GM21528 (cell line): ENCODE measurements at regions not wholly inside any gene's neighbourhood (a gene's known extent, or its start where the extent isn't known, plus 50 kb on each side); places are given as distances from the start of the nearest gene placed in this dataset.
"Not testable (repeated sequence)": the region's sequence is repeated elsewhere in the genome, so short reads cannot be mapped to it uniquely, and the experiment has no call there.

ENCODE experiments used
- ATAC-seq: cut with Tn5 transposase; IDR thresholded peaks from one replicate; pipeline ENCODE4 v1.9.1; 2021; ENCODE audit warnings: mild to moderate bottlenecking, moderate library complexity; ENCODE audit not compliant: unreplicated experiment, low FRiP score

DNA sequence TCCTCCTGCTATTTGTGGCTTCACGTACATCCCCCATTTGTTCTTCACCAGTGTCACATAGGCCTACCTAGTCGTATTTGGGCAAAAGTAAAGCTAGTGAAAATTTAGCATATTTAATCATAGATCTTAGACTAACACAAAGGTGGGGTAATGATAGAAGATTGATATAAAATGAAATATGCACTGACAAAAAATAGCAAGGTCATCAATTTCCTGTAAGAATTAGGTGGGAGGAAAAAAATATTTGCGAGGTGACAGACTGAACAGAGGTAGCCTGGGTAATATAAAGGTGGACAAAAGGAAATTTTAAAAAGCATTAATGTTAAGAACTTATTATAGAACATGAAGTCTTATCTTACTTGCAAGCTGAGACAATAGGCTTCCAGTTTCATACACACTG, 239.9 kb downstream of the PCDH10 start:
- ATAC-seq: no peak

DNA sequence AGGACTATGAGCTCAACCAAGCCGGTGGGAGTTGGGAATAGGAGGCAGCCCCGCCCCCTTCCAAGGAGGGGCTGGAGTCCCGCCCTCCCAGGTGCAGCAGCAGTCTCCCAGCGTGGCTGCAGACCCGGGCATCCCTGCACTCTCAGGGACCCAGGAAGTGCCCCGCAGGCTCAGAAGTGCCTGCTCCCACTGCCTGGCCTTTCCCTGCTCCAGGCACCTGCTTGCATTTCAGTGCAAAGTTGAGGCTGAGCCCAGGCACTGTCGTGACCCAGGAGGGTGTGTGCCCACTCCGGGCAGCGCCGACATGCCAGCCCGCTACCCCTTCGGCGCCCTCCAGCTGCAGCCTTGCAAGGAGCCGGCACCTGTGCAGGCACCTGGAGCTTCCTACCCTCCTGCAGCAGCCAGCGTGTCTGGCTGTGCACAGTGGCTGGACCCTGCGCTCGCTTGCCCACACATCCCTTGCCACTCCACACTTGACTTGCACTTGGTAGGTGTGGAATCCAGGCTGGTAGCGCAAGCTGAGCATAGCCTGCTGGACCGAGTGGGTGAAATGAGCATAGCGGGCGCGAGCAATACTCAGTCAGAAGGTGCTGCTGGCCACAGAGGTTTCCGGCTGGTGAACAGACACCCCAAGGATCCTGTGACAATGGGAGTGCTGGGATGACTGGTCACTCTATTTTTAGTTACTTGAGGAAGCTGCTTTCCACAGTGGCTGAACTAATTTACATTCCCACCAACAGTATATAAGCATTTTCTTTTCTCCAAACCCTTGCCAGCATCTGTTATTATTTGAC, 236.3 kb downstream of the PCDH10 start:
- no peak for ATAC-seq

DNA sequence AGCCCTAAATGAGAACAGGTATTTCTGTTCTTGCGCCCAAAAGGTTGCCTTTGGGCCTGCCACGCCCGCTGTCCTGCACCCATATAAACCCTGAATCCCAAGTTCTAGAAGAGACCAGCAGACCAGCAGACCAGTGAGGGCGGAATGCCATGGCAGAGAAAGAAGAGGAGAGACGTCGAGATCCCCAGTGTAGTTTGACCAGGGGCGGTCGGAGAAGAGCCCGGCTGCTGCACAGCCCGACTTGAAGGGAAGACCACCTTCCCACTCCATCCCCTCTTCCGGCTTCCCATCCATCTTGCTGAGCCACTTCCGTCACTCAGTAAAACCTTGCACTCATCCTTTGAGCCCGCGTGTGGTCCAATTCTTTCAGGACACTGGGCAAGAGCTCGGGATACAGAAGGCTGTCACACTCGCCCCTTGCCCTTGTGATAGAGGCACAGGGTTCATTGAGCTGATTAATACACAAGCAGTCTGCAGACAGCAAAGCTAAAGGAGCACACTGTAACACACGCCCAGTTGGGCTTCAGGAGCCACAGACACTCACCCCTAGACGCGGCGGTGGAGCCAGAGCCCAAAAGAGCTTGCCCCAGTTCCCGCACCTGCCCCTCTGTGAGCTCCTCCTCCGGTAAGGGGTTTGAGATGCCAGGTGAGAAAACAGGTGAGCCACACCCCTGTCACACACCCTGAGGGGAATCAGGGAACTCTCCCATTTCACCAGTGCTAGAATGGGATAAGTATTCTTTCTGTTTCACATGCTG, 230.8 kb downstream of the PCDH10 start:
- ATAC-seq: no peak

DNA sequence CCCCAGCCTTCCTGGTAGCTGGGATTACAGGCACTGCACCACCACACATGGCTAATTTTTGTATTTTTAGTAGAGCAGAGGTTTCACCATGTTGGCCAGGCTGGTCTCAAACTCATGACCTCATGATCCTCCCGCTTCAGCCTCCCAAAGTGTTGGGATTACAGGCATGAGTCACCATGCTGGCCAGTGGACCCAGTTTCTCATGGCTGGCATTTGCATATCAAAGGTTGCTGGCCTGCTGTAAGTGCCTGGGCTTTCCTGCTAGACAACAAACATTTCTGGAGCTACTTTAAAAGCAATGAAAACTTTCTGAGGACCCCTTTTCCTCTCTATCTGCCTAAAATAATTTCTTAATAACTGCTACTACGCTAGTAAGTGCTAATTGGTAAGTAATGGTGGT, 228.2 kb downstream of the PCDH10 start:
- no peak for ATAC-seq

DNA sequence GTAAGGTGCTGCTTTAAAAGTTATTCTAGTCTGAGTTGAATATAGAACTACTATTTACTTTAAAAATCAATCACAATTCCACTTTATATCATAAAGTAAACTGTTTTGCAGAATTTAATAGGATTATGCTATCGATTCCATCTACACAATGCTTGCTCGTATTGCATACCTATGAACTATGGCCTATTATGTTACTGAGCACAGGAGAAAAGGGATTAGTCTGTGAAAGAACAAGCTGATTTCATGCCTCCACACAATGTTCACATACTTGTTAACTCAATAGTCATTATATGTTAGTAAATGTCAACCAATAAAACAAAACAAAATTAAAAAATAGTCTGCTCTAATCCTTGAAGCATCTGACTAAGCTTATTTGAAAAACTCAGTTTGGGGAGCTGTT, 223.6 kb downstream of the PCDH10 start:
- no peak for ATAC-seq

DNA sequence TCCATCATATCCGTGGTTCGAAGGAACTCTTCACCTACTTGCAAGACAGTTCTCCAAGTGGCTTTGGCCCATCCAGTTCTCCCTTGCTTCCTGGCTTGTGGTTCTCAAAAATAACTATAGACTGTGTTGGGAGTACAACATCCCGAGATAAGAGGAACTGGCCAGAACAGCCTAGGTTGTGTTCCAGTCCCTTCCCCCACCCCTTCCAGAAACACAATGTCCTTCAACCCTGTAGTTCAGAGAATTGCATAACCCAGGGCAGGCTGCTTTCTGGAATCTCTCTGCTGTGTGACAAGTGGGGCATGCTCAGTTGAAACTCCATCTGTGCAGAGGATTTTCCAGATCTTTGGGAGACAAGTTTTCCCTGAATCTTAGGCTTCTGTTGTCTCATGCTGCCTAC, 206.5 kb downstream of the PCDH10 start:
- no peak for ATAC-seq

DNA sequence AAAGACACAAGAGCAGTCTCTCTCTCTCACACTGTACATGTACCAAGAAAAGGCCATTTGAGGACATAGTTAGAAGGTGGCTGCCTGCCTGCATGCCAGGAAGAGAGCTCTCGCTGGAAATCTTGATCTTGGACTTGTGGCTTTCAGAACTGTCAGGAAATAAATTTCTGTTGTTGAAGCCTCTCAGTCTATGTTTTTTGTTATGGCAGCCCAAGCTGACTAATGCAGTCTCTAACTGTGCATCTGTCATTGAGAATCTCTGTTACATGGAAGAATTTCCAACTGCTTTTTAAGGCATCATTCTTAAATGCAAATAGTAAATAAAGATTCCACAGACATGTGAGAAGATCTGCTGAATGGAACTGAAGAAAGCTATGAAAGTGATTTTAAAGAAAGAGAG, 198.3 kb downstream of the PCDH10 start:
- no peak for ATAC-seq

DNA sequence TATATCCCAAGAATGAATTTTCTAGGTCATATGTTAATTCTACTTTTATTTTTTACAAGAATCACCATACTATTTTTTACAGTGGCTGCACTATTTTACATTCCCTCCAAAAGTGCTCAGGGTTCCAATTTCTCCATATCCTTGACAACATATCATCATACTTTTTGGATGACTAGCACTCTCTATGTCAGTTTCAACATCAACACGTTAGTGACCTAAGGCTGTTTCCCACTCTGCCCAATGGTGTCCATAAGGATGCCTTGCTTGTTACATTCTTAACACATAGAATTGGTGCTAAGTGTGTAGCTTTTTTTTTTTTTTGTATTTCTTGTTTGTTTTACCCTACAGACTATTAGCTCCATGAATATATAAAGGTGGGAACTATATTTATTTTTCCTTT, 175.4 kb downstream of the PCDH10 start:
- no peak for ATAC-seq

DNA sequence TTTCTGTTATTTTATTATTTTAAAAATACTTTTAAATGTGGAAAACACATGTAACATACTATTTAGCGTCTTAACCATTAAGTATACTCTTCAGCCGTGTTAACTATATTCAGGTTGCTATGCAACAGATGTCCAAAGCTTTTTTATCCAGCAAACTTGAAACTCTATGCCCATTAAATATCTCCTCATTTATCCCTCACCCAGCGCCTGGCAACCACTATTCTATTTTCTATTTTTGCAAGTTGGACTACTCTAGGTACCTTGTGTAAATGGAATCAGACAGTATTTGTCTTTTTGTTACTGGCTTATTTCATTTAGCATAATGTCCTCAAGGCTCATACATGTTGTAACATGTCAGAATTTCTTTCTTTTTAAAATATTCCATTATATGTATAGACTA, 174.6 kb downstream of the PCDH10 start:
- no peak for ATAC-seq

DNA sequence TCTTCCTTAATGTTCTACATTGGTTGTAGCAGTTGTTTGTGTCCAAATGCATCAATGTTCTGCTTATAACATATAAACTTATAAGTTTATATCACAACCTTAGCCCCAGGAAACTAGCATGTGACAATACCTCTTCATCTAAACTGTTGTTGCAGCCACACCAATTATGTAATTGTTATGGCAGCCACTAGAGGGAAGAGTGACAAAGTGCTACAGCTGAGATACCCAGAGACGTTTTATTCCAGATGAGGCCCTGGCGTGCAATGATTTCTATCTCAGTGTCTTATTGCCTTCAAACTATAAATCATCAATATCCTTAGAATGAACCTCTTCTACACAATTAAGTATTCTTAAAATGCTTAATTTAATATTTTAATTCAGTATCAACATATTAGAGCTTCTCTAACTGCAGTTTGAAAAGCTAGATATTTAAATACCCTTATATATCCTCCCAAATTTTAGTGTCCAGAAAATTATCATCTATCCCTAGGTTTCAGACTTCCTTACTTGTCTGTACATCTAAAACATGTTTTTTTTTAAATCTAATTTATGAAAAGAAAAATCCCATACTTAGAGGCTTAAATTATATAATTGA, 171.6 kb downstream of the PCDH10 start:
- ATAC-seq: peak; percentile 68

DNA sequence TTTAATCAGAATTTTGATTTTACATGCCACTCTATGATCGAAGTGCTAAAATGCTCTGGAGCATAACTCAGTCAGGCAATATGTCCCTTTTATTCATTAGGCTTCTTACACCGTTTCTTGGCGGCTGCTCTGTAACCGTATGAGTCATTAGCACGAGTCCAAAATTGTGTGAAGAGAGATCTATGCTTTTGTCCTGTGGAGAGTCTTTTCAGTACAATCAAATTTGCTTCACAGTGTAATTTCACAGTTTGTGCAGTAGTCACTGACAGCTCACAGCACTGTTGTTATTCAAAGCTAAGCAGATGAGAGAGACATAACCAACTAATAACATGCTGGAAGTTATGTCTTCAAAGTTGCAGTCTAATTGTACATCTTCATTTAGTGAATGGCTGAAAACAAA, 167.8 kb downstream of the PCDH10 start:
- ATAC-seq: no peak

DNA sequence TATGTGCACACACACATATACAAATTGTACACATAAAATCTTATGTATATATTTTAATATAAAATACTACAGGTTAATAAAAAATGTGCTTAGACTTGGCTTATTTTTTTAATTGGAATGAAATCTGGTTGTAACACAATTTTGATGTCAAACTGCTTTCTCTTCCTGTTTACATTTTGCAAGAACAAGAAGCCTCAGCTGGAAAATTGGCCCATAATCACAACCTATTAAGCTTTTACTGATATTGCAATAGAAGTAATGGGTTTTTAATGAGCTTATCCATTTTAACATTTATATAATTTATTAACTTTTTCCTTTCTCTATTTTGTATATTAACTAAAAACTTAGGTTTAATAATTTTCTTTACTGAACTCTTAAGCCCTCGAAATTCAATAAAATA, 165.9 kb downstream of the PCDH10 start:
- ATAC-seq: no peak

DNA sequence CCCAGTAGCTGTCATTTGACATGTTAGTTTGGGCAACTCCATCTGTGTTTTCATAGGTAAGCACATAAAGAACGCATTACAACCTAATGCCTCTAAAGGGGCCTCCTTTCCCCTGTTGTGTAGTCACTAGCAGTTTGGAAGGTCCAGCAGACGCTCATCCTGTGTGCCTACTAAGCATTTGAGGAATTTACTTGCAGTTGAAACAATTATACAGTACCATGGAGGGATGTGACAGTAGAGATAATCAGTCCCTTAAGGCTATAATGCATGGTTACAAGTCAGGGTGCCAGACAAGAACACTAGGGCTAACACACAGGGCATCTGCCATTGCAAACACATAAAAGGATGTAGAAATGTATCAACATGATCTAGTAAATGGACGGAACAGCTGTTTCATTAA, 138.3 kb downstream of the PCDH10 start:
- ATAC-seq: no peak

DNA sequence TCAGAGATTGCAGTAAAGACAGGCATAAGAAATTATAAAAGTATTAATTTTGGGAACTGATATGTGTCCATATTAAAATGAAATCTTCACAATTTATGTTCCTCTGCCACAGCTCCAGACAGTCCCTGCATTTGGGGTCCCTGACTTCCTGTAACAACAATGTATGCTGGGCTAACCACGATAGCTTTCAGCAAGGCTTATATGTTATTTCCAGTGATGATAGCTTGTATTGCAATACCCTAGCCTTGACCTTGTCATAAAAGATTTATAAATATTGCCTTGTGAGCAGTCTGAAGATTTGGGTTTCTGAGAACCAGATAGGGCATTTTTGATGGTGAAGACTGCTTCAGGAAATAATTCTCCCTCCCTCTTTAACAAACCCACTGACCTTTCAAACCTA, 129.5 kb downstream of the PCDH10 start:
- ATAC-seq: no peak

DNA sequence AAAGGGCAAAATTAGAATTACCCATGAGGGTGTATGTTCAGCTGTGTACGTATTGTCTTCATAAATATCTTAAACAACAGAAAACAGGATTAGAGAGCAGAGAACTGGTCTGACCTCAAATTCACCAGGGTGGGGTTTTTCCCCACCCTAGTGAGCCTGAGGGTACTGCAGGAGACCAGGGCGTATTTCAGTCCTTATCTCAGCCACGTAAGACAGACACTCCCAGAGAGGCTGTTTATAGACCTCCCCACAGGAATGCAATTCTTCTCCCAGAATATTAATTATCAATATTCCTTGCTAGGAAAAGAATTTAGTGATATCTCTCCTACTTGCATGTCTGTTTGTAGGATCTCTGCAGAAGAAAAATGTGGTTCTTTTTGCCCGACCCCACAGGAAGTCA, 128.8 kb downstream of the PCDH10 start:
- ATAC-seq: not testable (repeated sequence)

DNA sequence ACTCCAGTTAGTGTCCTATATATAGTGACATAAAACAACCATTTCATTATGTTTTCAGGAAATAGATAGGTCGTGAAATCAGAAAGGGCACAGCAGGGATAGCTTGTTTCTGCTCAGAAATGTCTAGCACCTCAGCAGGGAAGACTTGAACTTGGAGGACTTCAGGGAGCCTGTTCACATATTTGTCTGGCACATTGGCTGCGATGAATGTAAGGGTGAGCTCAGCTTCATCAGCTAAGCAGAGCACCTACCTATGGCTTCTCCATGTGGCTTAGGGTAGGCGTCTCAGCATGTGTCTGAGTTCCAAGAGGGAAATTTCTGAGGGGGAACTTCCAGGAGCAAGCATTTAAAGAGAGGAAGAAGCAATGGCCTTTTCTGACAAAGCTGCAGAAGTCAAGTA, 126.2 kb downstream of the PCDH10 start:
- ATAC-seq: no peak

DNA sequence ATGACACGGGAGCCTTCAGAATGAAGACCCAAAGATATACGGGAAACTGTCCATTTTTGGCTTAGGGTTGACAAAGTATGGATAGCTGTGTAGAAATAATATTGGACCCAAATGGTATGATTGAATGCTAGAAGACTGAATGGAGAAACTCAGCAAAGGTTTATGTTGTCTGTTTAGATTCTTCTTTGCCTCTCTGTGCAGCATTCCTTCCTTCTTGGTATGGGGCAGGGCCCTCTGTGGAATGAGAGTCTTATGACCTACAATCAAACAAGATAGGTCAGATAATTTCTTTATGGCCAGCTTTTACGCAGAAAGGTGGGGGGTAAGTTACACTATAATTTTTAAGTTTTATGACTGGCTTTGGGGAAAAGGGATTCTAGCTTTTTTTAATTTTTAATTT, 124.3 kb downstream of the PCDH10 start:
- ATAC-seq: no peak

DNA sequence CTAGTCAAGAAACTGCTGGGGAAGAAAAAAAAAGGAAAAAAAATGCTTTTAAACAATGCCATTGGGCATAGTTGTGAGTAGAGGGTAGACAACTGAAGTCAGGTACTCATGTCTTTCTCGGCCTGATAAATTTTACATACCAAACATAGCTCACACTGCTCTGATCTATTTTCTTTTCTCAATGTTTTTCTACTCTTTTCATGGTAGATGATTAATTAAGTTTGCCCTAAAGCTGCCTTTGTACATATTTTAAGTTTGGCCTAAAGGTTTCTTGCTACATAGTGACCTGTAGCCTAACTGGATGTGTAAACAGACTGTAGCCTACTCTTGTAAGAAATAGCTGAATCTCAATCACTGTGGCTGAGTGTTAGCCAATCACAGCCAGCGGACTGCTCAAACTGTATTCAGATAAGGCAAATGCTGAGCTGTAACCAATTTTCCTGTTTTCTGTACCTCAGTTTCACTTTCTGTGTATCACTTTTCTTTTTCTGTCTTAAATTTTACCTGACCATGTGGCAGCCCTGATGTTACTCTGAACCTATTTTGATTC, 121.0 kb downstream of the PCDH10 start:
- ATAC-seq: no peak

DNA sequence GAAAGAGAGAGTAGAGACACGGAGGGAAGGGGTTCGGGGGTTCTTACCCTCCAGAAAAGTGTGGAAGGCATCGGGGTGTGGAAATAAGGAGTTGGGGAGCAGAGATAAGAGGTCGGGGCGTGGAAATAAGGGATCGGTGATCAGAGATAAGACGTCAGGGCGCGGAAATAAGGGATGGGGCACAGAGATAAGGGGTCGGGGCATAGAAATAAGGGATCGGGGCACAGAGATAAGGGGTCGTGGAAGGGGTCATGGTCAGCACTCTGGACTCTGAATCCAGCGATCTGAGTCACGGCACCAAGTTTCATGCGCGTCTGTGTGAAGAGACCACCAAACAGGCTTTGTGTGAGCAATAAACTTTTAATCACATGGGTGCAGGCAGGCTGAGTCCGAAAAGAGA, 119.1 kb downstream of the PCDH10 start:
- no peak for ATAC-seq

DNA sequence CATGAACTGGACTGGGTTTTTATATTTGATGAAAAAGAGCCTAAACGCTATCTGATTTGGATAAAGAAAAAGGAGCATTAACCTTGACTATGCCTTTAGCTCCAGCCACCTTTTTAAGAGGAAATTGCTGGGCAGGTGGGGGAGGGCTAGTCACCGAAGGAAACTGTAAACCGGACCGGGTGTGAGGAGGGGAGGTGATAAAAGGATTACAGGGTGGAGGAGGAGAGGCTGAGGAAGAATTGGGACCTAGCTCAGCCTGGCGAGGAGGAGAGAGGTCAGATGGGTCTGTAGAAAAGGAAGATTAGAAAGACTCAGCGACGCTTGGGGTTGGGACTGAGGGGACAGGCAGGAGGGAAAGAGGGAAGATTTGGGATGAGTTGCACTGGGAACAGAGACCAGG, 118.4 kb downstream of the PCDH10 start:
- not testable (repeated sequence) for ATAC-seq

DNA sequence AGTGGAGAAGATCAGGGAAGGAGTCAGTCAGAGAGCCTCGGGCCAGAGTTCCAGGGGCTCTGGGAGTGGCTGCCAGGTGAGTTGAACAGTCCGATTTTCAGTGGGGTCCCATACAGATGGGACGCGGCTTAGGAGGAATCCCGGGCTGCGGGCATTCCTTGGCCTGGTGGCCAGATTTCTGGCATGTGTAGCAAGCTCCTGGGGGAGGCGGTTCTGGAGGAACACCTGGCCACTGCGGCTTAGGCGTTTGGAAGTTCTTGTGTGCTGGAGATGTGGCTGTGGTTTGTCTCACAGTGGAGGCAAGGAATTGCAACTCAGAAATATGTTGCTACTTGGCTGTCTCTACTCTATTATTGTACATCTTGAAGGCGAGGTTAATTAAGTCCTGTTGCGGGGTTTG, 117.9 kb downstream of the PCDH10 start:
- not testable (repeated sequence) for ATAC-seq
